ENCODE measurements at regions not wholly inside any gene's neighbourhood (a gene's known extent, or its start where the extent isn't known, plus 50 kb on each side); places are given as distances from the start of the nearest gene placed in this dataset.

DNA sequence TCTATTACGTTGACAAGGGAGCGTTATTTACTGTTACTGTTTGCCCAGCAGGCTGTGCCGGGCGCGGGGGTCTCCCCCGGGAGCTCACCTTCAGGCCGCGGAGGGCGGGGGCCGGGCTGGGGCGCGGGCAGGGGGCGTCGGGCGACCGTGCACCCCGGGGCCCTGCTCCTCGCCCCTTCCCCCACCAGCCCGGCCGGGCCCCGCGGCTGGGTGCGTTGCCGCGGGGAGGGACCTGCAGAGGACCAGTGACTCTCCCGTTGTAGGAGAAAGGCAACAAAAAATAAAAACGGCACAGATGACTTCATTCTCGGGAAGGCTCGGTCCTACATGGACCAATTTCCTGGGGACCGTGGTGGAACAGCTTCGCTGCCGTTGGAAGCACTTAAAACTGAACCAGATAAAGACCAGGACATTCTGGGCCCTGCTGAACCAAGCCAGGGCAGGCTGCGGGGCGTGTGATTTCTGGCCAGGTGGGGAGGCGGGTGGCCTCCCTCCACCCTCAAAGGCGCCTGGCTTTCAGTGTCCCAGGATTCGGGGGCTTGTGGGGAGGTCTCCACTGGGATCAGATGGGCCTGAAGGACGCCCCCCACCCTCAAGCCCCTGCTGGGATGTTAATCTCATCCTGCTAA lies 57.4 kb downstream of the IGLL1 start:
- TF ChIP-seq GATA3 (IDR thresholded peaks at IDR 0.05; ENCODE audit: low read depth, low read length) (no peak), GATA2 (IDR thresholded peaks at IDR 0.05; ENCODE audit: low read depth, low read length) (no peak)

DNA sequence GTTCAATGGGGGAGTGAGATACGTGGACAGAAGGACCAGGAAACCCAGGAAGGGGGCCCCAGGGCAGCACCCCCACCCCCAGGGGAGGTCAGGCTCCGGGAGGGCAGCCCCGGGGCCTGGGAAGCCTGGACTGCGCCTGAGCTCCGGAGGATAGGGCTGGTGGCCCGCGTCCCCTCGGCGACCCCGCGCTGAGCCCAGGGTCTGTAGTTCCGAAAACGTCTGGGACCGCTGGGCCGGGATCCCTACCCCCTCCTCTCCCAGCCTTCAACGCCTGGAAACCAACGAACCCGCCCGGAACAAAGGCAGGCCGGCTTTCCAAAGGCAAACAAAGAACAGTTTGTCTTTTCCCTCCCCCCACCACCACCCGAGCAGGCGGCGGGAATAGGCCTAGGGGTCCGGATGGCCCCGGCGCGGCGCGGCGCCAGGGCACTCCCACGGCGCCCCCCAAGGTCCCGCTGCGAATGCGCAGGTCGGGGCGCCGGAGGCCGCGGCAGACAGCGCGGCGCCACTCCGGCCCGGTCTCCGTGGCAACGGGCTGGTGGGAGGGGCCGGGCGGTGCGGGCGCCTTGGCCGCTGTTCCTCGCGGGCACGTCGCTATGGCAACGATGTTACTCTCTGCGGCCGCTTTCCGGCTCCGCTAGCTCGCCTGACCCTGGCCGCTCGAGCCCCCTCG lies 58.5 kb downstream of the IGLL1 start:
- no peak for TF ChIP-seq GATA2 (IDR thresholded peaks at IDR 0.05; ENCODE audit: low read depth, low read length)

- TF ChIP-seq GATA2 (IDR thresholded peaks at IDR 0.05; ENCODE audit: low read depth, low read length) (no peak), GATA3 (IDR thresholded peaks at IDR 0.05; ENCODE audit: low read depth, low read length) (no peak)
Observed at GRCh38 chr22:23520863-23521440, 59.1 kb downstream of the IGLL1 start.

- TF ChIP-seq GATA2 (IDR thresholded peaks at IDR 0.05; ENCODE audit: low read depth, low read length) (no peak), GATA3 (IDR thresholded peaks at IDR 0.05; ENCODE audit: low read depth, low read length) (no peak)
Observed at GRCh38 chr22:23519442-23520157, 60.5 kb downstream of the IGLL1 start.

- TF ChIP-seq GATA3 (IDR thresholded peaks at IDR 0.05; ENCODE audit: low read depth, low read length) (no peak), GATA2 (IDR thresholded peaks at IDR 0.05; ENCODE audit: low read depth, low read length) (no peak)
Observed at GRCh38 chr22:23518376-23519187, 61.5 kb downstream of the IGLL1 start.

DNA sequence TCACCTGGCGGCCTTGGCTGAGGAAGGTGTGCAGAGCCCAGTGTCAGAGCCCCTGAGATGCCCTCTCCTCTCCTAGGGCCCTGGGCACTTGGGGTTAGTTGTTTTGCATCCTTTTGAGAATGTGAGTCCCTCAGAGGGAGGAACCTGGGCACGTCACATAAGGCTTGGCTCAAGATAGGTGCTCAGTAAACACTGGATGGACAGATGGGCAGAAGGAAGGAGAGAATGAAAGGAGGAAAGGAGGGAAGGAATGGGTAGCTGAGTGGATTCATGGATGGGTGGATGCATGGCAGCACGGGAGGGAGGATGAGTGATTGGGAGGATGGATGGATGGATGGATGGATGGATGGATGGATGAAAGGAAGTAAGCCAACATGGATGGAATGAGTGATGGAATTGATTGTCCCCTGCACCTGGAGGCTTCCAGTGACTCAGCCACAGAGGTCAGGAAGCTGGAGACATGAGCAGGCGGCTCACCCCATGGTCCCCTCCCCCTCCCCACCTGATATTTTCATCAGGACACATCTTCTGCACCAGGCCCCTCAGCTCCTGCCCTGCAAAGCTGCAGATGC lies 62.2 kb downstream of the IGLL1 start:
- TF ChIP-seq GATA2 (IDR thresholded peaks at IDR 0.05; ENCODE audit: low read depth, low read length): no peak
- no peak for TF ChIP-seq GATA3 (IDR thresholded peaks at IDR 0.05; ENCODE audit: low read depth, low read length)

- no peak for TF ChIP-seq GATA2 (IDR thresholded peaks at IDR 0.05; ENCODE audit: low read depth, low read length)
- TF ChIP-seq GATA3 (IDR thresholded peaks at IDR 0.05; ENCODE audit: low read depth, low read length): no peak
Observed at GRCh38 chr22:23516304-23516703, 63.8 kb downstream of the IGLL1 start.

GRCh38 chr22:23514322-23515038 lies 65.6 kb downstream of the IGLL1 start:
- TF ChIP-seq GATA3 (IDR thresholded peaks at IDR 0.05; ENCODE audit: low read depth, low read length) (no peak), GATA2 (IDR thresholded peaks at IDR 0.05; ENCODE audit: low read depth, low read length) (no peak)

GRCh38 chr22:23513705-23514104 lies 66.4 kb downstream of the IGLL1 start:
- no peak for TF ChIP-seq GATA3 (IDR thresholded peaks at IDR 0.05; ENCODE audit: low read depth, low read length)
- no peak for TF ChIP-seq GATA2 (IDR thresholded peaks at IDR 0.05; ENCODE audit: low read depth, low read length)

GRCh38 chr22:23513133-23513532 lies 67.0 kb downstream of the IGLL1 start:
- no peak for TF ChIP-seq GATA3 (IDR thresholded peaks at IDR 0.05; ENCODE audit: low read depth, low read length)
- no peak for TF ChIP-seq GATA2 (IDR thresholded peaks at IDR 0.05; ENCODE audit: low read depth, low read length)

GRCh38 chr22:23512721-23513120 lies 67.4 kb downstream of the IGLL1 start:
- TF ChIP-seq GATA3 (IDR thresholded peaks at IDR 0.05; ENCODE audit: low read depth, low read length) (no peak), GATA2 (IDR thresholded peaks at IDR 0.05; ENCODE audit: low read depth, low read length) (no peak)

DNA sequence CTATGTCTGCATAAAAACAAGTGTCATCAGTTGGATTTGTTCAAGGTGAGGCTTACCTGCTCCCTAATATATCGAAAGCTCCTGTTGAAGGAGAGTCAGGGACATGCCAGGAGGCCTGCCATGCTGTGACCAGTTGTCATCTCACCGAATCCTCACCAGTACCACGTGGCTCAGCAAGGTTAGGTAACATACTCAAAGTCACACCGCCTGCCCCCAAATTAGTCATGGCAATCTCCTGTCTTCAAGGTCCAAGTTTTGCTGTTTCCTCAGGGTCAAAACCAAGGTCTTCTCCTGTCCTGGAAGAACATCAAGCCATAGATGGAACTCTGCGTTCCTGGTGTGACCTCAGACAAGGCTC lies 67.8 kb downstream of the IGLL1 start:
- TF ChIP-seq GATA3 (IDR thresholded peaks at IDR 0.05; ENCODE audit: low read depth, low read length) (no peak), GATA2 (IDR thresholded peaks at IDR 0.05; ENCODE audit: low read depth, low read length) (no peak)
